ENCODE measurements at regions not wholly inside any gene's neighbourhood (a gene's known extent, or its start where the extent isn't known, plus 50 kb on each side); places are given as distances from the start of the nearest gene placed in this dataset.

DNA sequence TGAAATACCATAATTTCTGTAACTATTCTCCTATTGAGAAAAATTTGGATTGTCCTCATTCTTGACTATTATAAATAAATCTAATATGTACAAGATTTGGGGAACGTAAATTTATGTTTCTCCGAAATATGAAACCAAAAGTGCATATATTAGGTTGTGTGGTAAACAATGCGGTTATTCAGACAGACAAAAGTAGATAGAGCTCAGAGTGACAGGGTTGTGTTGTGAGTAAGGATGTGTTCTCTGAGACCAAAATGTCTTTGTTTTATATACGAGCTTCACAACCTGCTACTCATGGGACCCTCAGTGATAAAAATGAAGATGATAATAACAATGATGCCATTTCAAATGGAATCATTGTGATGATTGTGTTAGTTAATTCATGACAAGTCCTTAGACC is 796.3 kb upstream of the SLC10A2 start:
- H4K20me1 ChIP-seq (ENCODE audit: insufficient read depth), result no peaks in the 10 kb centered on the region
- H3K27ac ChIP-seq, result no peak overlapping the region
- no peak for DNase-seq
- in situ Hi-C loops (cut with MboI), result no loop called here
- H3K9ac ChIP-seq, result no peak overlapping the region
- H3K4me2 ChIP-seq (ENCODE audit: unreplicated experiment), result no peak overlapping the region
- no peaks in the 10 kb centered on the region for H3K9me3 ChIP-seq (ENCODE audit: low read depth)
- H3K79me2 ChIP-seq (ENCODE audit: insufficient read depth), result no peaks in the 10 kb centered on the region
- H2AFZ ChIP-seq, result no peak overlapping the region
- no peaks in the 10 kb centered on the region for H3K27me3 ChIP-seq (replicated peaks; ENCODE audit: insufficient read depth)
- no peaks in the 10 kb centered on the region for H3K9me2 ChIP-seq (ENCODE audit: insufficient read depth)
- no peak overlapping the region for H3K4me3 ChIP-seq
- no peaks in the 10 kb centered on the region for H3K36me3 ChIP-seq (ENCODE audit: low read depth)
- 55 to 58% methylated on average over 4 of the region's 4 CpGs for WGBS, 2 experiments (ENCODE audit: low coverage in 1 of 2, low lambda C conversion rate in 2 of 2, missing lambda C conversion rate in 2 of 2)
- no peaks in the 10 kb centered on the region for H3K4me1 ChIP-seq (ENCODE audit: insufficient read depth)
- H3F3A ChIP-seq (ENCODE audit: insufficient read depth), result no peaks in the 10 kb centered on the region
- no peak for TF ChIP-seq EZH2 (IDR thresholded peaks at IDR 0.05; ENCODE audit: insufficient read depth, poor library complexity, severe bottlenecking)
- TF ChIP-seq EZH2phosphoT487 (IDR thresholded peaks at IDR 0.05; ENCODE audit: insufficient read depth, low read depth), result no peak

- Histone ChIP-seq H3K9me3 (ENCODE audit: low read depth) (no peaks in the 10 kb centered on the region), H3K9ac (no peak overlapping the region), H2AFZ (no peak overlapping the region), H3K9me2 (ENCODE audit: insufficient read depth) (no peaks in the 10 kb centered on the region), H3K4me2 (ENCODE audit: unreplicated experiment) (no peak overlapping the region), H3K4me3 (no peak overlapping the region), H3K27ac (no peak overlapping the region), H4K20me1 (ENCODE audit: insufficient read depth) (no peaks in the 10 kb centered on the region), H3K36me3 (ENCODE audit: low read depth) (no peaks in the 10 kb centered on the region), H3K79me2 (ENCODE audit: insufficient read depth) (no peaks in the 10 kb centered on the region), H3K4me1 (ENCODE audit: insufficient read depth) (no peaks in the 10 kb centered on the region), H3K27me3 (replicated peaks; ENCODE audit: insufficient read depth) (no peaks in the 10 kb centered on the region), H3F3A (ENCODE audit: insufficient read depth) (no peaks in the 10 kb centered on the region)
- WGBS, 2 experiments (ENCODE audit: low coverage in 1 of 2, low lambda C conversion rate in 2 of 2, missing lambda C conversion rate in 2 of 2), result 66 to 67% methylated on average over 3 of the region's 3 CpGs
- DNase-seq, result no peak
- TF ChIP-seq EZH2phosphoT487 (IDR thresholded peaks at IDR 0.05; ENCODE audit: insufficient read depth, low read depth) (no peak), EZH2 (IDR thresholded peaks at IDR 0.05; ENCODE audit: insufficient read depth, poor library complexity, severe bottlenecking) (no peak)
- in situ Hi-C loops (cut with MboI), result no loop called here
Measured at GRCh38 chr13:103859952-103860351, 793.7 kb upstream of the SLC10A2 start.

DNA sequence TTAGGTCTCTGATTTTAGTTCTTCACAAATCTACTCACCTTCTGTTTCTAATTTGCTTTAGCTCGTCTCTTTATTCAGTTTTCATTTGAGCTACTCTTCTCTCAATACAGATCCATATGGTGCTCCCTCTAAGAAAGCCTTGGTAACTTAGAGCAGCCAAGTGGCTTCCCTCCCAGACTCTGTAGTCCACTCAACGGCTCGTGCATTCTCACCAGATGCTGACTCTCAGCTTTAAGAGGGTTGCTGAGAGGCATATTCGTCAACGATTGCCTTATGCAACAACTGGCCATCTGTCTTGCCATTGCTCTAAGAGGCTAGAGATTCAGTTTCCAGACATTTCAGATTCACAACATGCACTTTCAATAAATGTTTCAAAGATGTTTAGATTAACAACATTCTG is 785.8 kb upstream of the SLC10A2 start:
- TF ChIP-seq EZH2phosphoT487 (IDR thresholded peaks at IDR 0.05; ENCODE audit: insufficient read depth, low read depth) (no peak), EZH2 (IDR thresholded peaks at IDR 0.05; ENCODE audit: insufficient read depth, poor library complexity, severe bottlenecking) (no peak)
- DNase-seq, result no peak
- in situ Hi-C loops (cut with MboI), result no loop called here

DNA sequence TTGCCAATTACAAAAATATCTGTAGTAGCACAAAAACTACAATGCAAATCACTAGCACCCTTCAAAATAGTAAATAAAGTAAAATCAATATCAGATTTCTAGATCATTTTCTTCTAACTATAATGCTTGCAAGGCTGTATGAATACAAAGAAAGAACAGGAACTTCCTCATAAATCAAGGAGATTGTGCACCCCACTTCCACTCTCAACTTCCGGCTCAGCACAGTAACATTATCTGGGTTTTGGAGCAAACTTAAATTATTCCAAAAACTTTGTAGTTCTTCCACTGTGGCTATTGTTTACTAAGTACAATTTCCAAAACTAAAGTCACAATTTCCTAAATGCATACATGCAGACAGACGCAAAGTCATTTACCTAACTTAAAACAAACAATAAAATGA is 778.3 kb upstream of the SLC10A2 start:
- H3K4me1 ChIP-seq (ENCODE audit: insufficient read depth), result no peaks in the 10 kb centered on the region
- H3F3A ChIP-seq (ENCODE audit: insufficient read depth), result no peaks in the 10 kb centered on the region
- no peaks in the 10 kb centered on the region for H4K20me1 ChIP-seq (ENCODE audit: insufficient read depth)
- H3K4me3 ChIP-seq, result no peak overlapping the region
- H3K9me2 ChIP-seq (ENCODE audit: insufficient read depth), result no peaks in the 10 kb centered on the region
- TF ChIP-seq EZH2phosphoT487 (IDR thresholded peaks at IDR 0.05; ENCODE audit: insufficient read depth, low read depth), result no peak
- no peak for TF ChIP-seq EZH2 (IDR thresholded peaks at IDR 0.05; ENCODE audit: insufficient read depth, poor library complexity, severe bottlenecking)
- no peak overlapping the region for H3K9ac ChIP-seq
- no peak overlapping the region for H2AFZ ChIP-seq
- in situ Hi-C loops (cut with MboI), result no loop called here
- H3K79me2 ChIP-seq (ENCODE audit: insufficient read depth), result no peaks in the 10 kb centered on the region
- DNase-seq, result no peak
- no peaks in the 10 kb centered on the region for H3K9me3 ChIP-seq (ENCODE audit: low read depth)
- no peak overlapping the region for H3K4me2 ChIP-seq (ENCODE audit: unreplicated experiment)
- no peaks in the 10 kb centered on the region for H3K27me3 ChIP-seq (replicated peaks; ENCODE audit: insufficient read depth)
- H3K27ac ChIP-seq, result no peak overlapping the region
- WGBS, 2 experiments (ENCODE audit: low coverage in 1 of 2, low lambda C conversion rate in 2 of 2, missing lambda C conversion rate in 2 of 2), result 43 to 47% methylated on average over 2 of the region's 2 CpGs
- no peaks in the 10 kb centered on the region for H3K36me3 ChIP-seq (ENCODE audit: low read depth)

More for the DNA sequence above, 785.8 kb upstream of the SLC10A2 start:
- Histone ChIP-seq H3K27ac (no peak overlapping the region), H3K4me1 (ENCODE audit: insufficient read depth) (no peaks in the 10 kb centered on the region), H3K79me2 (ENCODE audit: insufficient read depth) (no peaks in the 10 kb centered on the region), H3F3A (ENCODE audit: insufficient read depth) (no peaks in the 10 kb centered on the region), H3K4me2 (ENCODE audit: unreplicated experiment) (no peak overlapping the region), H3K9me3 (ENCODE audit: low read depth) (no peaks in the 10 kb centered on the region), H3K27me3 (replicated peaks; ENCODE audit: insufficient read depth) (no peaks in the 10 kb centered on the region), H3K9ac (no peak overlapping the region), H2AFZ (no peak overlapping the region), H3K4me3 (no peak overlapping the region), H3K36me3 (ENCODE audit: low read depth) (no peaks in the 10 kb centered on the region), H3K9me2 (ENCODE audit: insufficient read depth) (no peaks in the 10 kb centered on the region), H4K20me1 (ENCODE audit: insufficient read depth) (no peaks in the 10 kb centered on the region)
- WGBS, 2 experiments (ENCODE audit: low coverage in 1 of 2, low lambda C conversion rate in 2 of 2, missing lambda C conversion rate in 2 of 2), result 0 to 2% methylated on average over 5 of the region's 5 CpGs

GRCh38 chr13:103839460-103839859 is 773.2 kb upstream of the SLC10A2 start:
- H3F3A ChIP-seq (ENCODE audit: insufficient read depth), result no peaks in the 10 kb centered on the region
- H3K4me1 ChIP-seq (ENCODE audit: insufficient read depth), result no peaks in the 10 kb centered on the region
- H4K20me1 ChIP-seq (ENCODE audit: insufficient read depth), result no peaks in the 10 kb centered on the region
- DNase-seq, result no peak
- H3K9me2 ChIP-seq (ENCODE audit: insufficient read depth), result no peaks in the 10 kb centered on the region
- H3K4me2 ChIP-seq (ENCODE audit: unreplicated experiment), result no peak overlapping the region
- no peaks in the 10 kb centered on the region for H3K79me2 ChIP-seq (ENCODE audit: insufficient read depth)
- H2AFZ ChIP-seq, result no peak overlapping the region
- WGBS, 2 experiments (ENCODE audit: low coverage in 1 of 2, low lambda C conversion rate in 2 of 2, missing lambda C conversion rate in 2 of 2), result 44 to 45% methylated on average over 3 of the region's 3 CpGs
- no peak overlapping the region for H3K27ac ChIP-seq
- no peak overlapping the region for H3K9ac ChIP-seq
- peaks cover 3% of the 10 kb centered on the region for H3K9me3 ChIP-seq (ENCODE audit: low read depth)
- in situ Hi-C loops (cut with MboI), result no loop called here
- TF ChIP-seq EZH2 (IDR thresholded peaks at IDR 0.05; ENCODE audit: insufficient read depth, poor library complexity, severe bottlenecking), result no peak
- TF ChIP-seq EZH2phosphoT487 (IDR thresholded peaks at IDR 0.05; ENCODE audit: insufficient read depth, low read depth), result no peak
- H3K36me3 ChIP-seq (ENCODE audit: low read depth), result no peaks in the 10 kb centered on the region
- no peaks in the 10 kb centered on the region for H3K27me3 ChIP-seq (replicated peaks; ENCODE audit: insufficient read depth)
- H3K4me3 ChIP-seq, result no peak overlapping the region
